Gastroesophageal sphincter (tissue), 4 donors: ENCODE measurements at regions not wholly inside any gene's neighbourhood (a gene's known extent, or its start where the extent isn't known, plus 50 kb on each side); places are given as distances from the start of the nearest gene placed in this dataset.

ENCODE experiments used
- ATAC-seq: fragments of 150-250 bp; one replicate; pipeline ENCODE4 v1.9.1; 2016; ENCODE audit warnings: mild to moderate bottlenecking, moderate library complexity
- H3K27ac ChIP-seq, 4 donors: fragments of 200-600 bp; sonication (generic) in 3 of 4; 1 replicate in 3 of 4; 2 replicates in 1 of 4; pipeline ENCODE4 v1.5.1; 2016 to 2019
- H3K27me3 ChIP-seq: fragments of 200-600 bp; sonication (generic); one replicate; pipeline ENCODE4 v1.5.1; 2019
- H3K36me3 ChIP-seq, 2 donors: fragments of 200-600 bp; sonication (generic); one replicate each; pipeline ENCODE4 v1.5.1; 2019; ENCODE audit warnings: control low read depth in 1 of 2
- H3K4me1 ChIP-seq, 3 donors: fragments of 200-600 bp; sonication (generic); 1 replicate in 2 of 3; 2 replicates in 1 of 3; pipeline ENCODE4 v1.5.1; 2016 to 2019; ENCODE audit warnings: control low read depth in 2 of 3
- H3K4me3 ChIP-seq, 2 donors: fragments of 200-600 bp; sonication (generic); one replicate each; pipeline ENCODE4 v1.5.1; 2019; ENCODE audit warnings: mild to moderate bottlenecking in 1 of 2, moderate library complexity in 1 of 2
- H3K9me3 ChIP-seq, 3 donors: fragments of 200-600 bp; sonication (generic); one replicate each; pipeline ENCODE4 v1.5.1; 2017 to 2019; ENCODE audit warnings: control low read depth in 2 of 3
- CTCF ChIP-seq, 4 experiments: fragments of 200-600 bp in 2 of 4; fragments of 450-650 bp in 2 of 4; sonication (generic) in 1 of 4; IDR thresholded peaks; one replicate each; pipeline ENCODE4 v1.5.1; 2017 to 2019; ENCODE audit warnings: antibody characterized with exemption in 4 of 4, mild to moderate bottlenecking in 2 of 4, moderate library complexity in 2 of 4
- EP300 ChIP-seq: sonication (generic); formaldehyde crosslinking; IDR thresholded peaks from one replicate; pipeline ENCODE4 v1.6.1; 2017; ENCODE audit warnings: antibody characterized with exemption, mild to moderate bottlenecking
- POLR2A ChIP-seq, 2 donors: fragments of 450-650 bp; IDR thresholded peaks; one replicate each; pipeline ENCODE4 v1.6.1; 2017; ENCODE audit warnings: antibody characterized with exemption in 2 of 2, mild to moderate bottlenecking in 2 of 2, moderate library complexity in 1 of 2
- POLR2AphosphoS5 ChIP-seq: sonication (generic); formaldehyde crosslinking; IDR thresholded peaks from one replicate; pipeline ENCODE4 v1.6.1; 2017; ENCODE audit warnings: antibody characterized with exemption
- WGBS, 2 donors: methylation state at CpG; one replicate each; pipeline ENCODE4 v1.1.5; 2018; ENCODE audit warnings: low coverage in 1 of 2; 5-methylcytosine and 5-hydroxymethylcytosine counted together

- no peaks in the 10 kb centered on the region for H3K36me3 ChIP-seq
- H3K4me1 ChIP-seq, result no peaks in the 10 kb centered on the region
- TF ChIP-seq CTCF (IDR thresholded peaks at IDR 0.05) (no peak), POLR2A (IDR thresholded peaks at IDR 0.05) (no peak), EP300 (no peak), POLR2AphosphoS5 (no peak)
- no peaks in the 10 kb centered on the region for H3K27me3 ChIP-seq
- no peak overlapping the region for H3K4me3 ChIP-seq
- no peaks in the 10 kb centered on the region for H3K9me3 ChIP-seq
- ATAC-seq, result no peak
- H3K27ac ChIP-seq, result no peak overlapping the region
Observed at GRCh38 chr1:191886977-191887376, 271.3 kb upstream of the RGS18 start.

GRCh38 chr1:191888996-191889622, 269.2 kb upstream of the RGS18 start:
- ATAC-seq, result no peak
- no peaks in the 10 kb centered on the region for H3K9me3 ChIP-seq
- 31 to 66% methylated on average over 4 of the region's 4 CpGs for WGBS, 2 donors
- H3K27ac ChIP-seq, result no peak overlapping the region
- no peak overlapping the region for H3K4me3 ChIP-seq
- H3K4me1 ChIP-seq, result no peaks in the 10 kb centered on the region
- H3K27me3 ChIP-seq, result no peaks in the 10 kb centered on the region
- no peak for TF ChIP-seq CTCF (IDR thresholded peaks at IDR 0.05)
- no peaks in the 10 kb centered on the region for H3K36me3 ChIP-seq

- Histone ChIP-seq H3K4me3 (no peak overlapping the region), H3K27ac (no peak overlapping the region), H3K27me3 (no peaks in the 10 kb centered on the region), H3K36me3 (no peaks in the 10 kb centered on the region), H3K9me3 (peaks cover 0 to 4% (median 0%) of the 10 kb centered on the region in 3 donors), H3K4me1 (no peaks in the 10 kb centered on the region)
- no peak for TF ChIP-seq EP300
- no peak for TF ChIP-seq POLR2A (IDR thresholded peaks at IDR 0.05)
- TF ChIP-seq CTCF (IDR thresholded peaks at IDR 0.05), result no peak
- no peak for TF ChIP-seq POLR2AphosphoS5
- 84 to 93% methylated on average over 3 of the region's 3 CpGs for WGBS, 2 donors
- no peak for ATAC-seq
Observed at GRCh38 chr1:191889623-191890003, 268.6 kb upstream of the RGS18 start.

GRCh38 chr1:191890433-191891088, 267.7 kb upstream of the RGS18 start:
- Histone ChIP-seq H3K4me1 (no peaks in the 10 kb centered on the region), H3K4me3 (no peak overlapping the region), H3K27ac (no peak overlapping the region), H3K36me3 (no peaks in the 10 kb centered on the region), H3K9me3 (peaks cover 0 to 9% (median 0%) of the 10 kb centered on the region in 3 donors), H3K27me3 (no peaks in the 10 kb centered on the region)
- ATAC-seq, result no peak
- TF ChIP-seq CTCF (IDR thresholded peaks at IDR 0.05), result no peak
- TF ChIP-seq EP300, result no peak
- no peak for TF ChIP-seq POLR2A (IDR thresholded peaks at IDR 0.05)
- WGBS, 2 donors, result 89 to 95% methylated on average over 3 of the region's 3 CpGs

GRCh38 chr1:191892716-191893115, 265.5 kb upstream of the RGS18 start:
- Histone ChIP-seq H3K9me3 (peaks cover 0 to 9% (median 0%) of the 10 kb centered on the region in 3 donors), H3K4me3 (no peak overlapping the region), H3K36me3 (no peaks in the 10 kb centered on the region), H3K27me3 (no peaks in the 10 kb centered on the region), H3K27ac (no peak overlapping the region), H3K4me1 (no peaks in the 10 kb centered on the region)
- no peak for ATAC-seq
- TF ChIP-seq POLR2AphosphoS5 (no peak), POLR2A (IDR thresholded peaks at IDR 0.05) (no peak)
